DND-41 (cell line): ENCODE measurements at regions not wholly inside any gene's neighbourhood (a gene's known extent, or its start where the extent isn't known, plus 50 kb on each side); places are given as distances from the start of the nearest gene placed in this dataset.

ENCODE experiments used
- ATAC-seq: fragments of 200-7000 bp; cut with Tn5 transposase; 3 replicates; pipeline ENCODE4 v1.9.1; 2021; ENCODE audit warnings: low read depth; ENCODE audit not compliant: insufficient read depth
- DNase-seq: peaks from one replicate; pipeline ENCODE4 v3.0.0-alpha.2; 2020
- H2AFZ ChIP-seq: 2 replicates; pipeline ENCODE4 v1.6.0; 2012; ENCODE audit warnings: low read depth, low read length
- H3K27ac ChIP-seq: 2 replicates; pipeline ENCODE4 v1.5.1; 2012; ENCODE audit warnings: low read length, inconsistent platforms
- H3K27me3 ChIP-seq: fragments of 200-600 bp; sonication (generic); 2 replicates; pipeline ENCODE4 v1.6.0; 2012; ENCODE audit warnings: low read length, mild to moderate bottlenecking, inconsistent platforms; ENCODE audit not compliant: insufficient read depth, poor library complexity
- H3K36me3 ChIP-seq: 2 replicates; pipeline ENCODE4 v1.5.1; 2012; ENCODE audit warnings: low read length, inconsistent platforms; ENCODE audit not compliant: insufficient read depth
- H3K4me1 ChIP-seq: 2 replicates; pipeline ENCODE4 v1.5.1; 2012; ENCODE audit warnings: mild to moderate bottlenecking, low read length; ENCODE audit not compliant: insufficient read depth
- H3K4me2 ChIP-seq: 2 replicates; pipeline ENCODE4 v1.6.0; 2012; ENCODE audit warnings: mild to moderate bottlenecking, moderate library complexity, low read length, inconsistent platforms; ENCODE audit not compliant: insufficient read depth
- H3K4me3 ChIP-seq, 2 experiments: fragments of 200-600 bp in 1 of 2; shearing (Covaris generic) in 1 of 2; 2 replicates each; pipeline ENCODE4 v1.5.1; 2012 to 2016; ENCODE audit warnings: inconsistent platforms in 2 of 2, low read length in 2 of 2, mild to moderate bottlenecking in 2 of 2, low read depth in 1 of 2, moderate library complexity in 1 of 2
- H3K79me2 ChIP-seq: 2 replicates; pipeline ENCODE4 v1.6.0; 2012; ENCODE audit warnings: low read length, inconsistent platforms; ENCODE audit not compliant: insufficient read depth
- H3K9ac ChIP-seq: 2 replicates; pipeline ENCODE4 v1.6.0; 2012; ENCODE audit warnings: low read depth, mild to moderate bottlenecking, inconsistent platforms, low read length, moderate library complexity
- H3K9me3 ChIP-seq: 2 replicates; pipeline ENCODE4 v1.5.1; 2012; ENCODE audit warnings: low read length, moderate library complexity, mild to moderate bottlenecking, inconsistent platforms; ENCODE audit not compliant: insufficient read depth, severe bottlenecking
- H4K20me1 ChIP-seq: 2 replicates; pipeline ENCODE4 v1.6.0; 2012; ENCODE audit warnings: low read length; ENCODE audit not compliant: insufficient read depth
- EZH2 ChIP-seq: IDR thresholded peaks from 3 replicates; pipeline ENCODE4 v1.6.1; 2012; ENCODE audit warnings: borderline replicate concordance, low read depth, mild to moderate bottlenecking, moderate library complexity, low read length, inconsistent platforms; ENCODE audit not compliant: severe bottlenecking
- TF ChIP-seq, protein P1 (sequence below): IDR thresholded peaks from 2 replicates; pipeline ENCODE4 v1.5.1; 2012; ENCODE audit warnings: borderline replicate concordance, low read length, moderate library complexity, mild to moderate bottlenecking; ENCODE audit not compliant: poor library complexity, severe bottlenecking; ENCODE audit errors: extremely low read depth

- no peak overlapping the region for H3K4me3 ChIP-seq
- DNase-seq (no peak), ATAC-seq (no peak)
- TF ChIP-seq, protein P1, sequence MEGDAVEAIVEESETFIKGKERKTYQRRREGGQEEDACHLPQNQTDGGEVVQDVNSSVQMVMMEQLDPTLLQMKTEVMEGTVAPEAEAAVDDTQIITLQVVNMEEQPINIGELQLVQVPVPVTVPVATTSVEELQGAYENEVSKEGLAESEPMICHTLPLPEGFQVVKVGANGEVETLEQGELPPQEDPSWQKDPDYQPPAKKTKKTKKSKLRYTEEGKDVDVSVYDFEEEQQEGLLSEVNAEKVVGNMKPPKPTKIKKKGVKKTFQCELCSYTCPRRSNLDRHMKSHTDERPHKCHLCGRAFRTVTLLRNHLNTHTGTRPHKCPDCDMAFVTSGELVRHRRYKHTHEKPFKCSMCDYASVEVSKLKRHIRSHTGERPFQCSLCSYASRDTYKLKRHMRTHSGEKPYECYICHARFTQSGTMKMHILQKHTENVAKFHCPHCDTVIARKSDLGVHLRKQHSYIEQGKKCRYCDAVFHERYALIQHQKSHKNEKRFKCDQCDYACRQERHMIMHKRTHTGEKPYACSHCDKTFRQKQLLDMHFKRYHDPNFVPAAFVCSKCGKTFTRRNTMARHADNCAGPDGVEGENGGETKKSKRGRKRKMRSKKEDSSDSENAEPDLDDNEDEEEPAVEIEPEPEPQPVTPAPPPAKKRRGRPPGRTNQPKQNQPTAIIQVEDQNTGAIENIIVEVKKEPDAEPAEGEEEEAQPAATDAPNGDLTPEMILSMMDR, result no peak
- TF ChIP-seq EZH2, result no peak
- no peaks in the 10 kb centered on the region for H3K27me3 ChIP-seq
- no peaks in the 10 kb centered on the region for H3K4me1 ChIP-seq
- no peak overlapping the region for H3K27ac ChIP-seq
- H3K79me2 ChIP-seq, result no peaks in the 10 kb centered on the region
- no peaks in the 10 kb centered on the region for H3K36me3 ChIP-seq
- H4K20me1 ChIP-seq, result no peaks in the 10 kb centered on the region
- no peak overlapping the region for H3K9ac ChIP-seq
- no peak overlapping the region for H3K4me2 ChIP-seq
- H2AFZ ChIP-seq, result no peak overlapping the region
- H3K9me3 ChIP-seq, result peaks cover 50% of the 10 kb centered on the region
Observed at GRCh38 chr13:18959996-18960395, 221.6 kb downstream of the TUBA3C start.

DNA sequence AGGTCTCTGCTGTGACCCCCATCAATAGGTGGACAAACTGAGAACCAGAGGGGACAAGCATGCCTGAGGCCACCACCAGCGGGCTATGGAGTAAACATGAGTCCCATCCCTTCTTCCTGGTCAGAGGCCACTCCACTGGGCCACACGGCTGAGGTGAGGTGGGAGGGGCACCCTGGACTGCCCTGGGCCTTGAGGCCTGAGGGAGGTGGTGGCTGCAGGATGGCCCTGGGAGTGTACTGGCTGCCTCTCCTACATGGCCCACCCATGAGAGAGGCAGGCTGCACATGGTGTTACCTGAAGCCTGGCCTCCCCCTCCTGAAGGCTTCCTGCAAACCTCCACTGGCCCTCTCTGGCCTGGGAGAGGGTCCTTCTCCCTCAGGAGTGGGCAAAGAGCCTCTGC is 222.4 kb downstream of the TUBA3C start:
- H3K27me3 ChIP-seq, result no peaks in the 10 kb centered on the region
- no peaks in the 10 kb centered on the region for H3K36me3 ChIP-seq
- TF ChIP-seq, protein P1, result no peak
- TF ChIP-seq EZH2, result no peak
- no peak overlapping the region for H3K9ac ChIP-seq
- H3K4me1 ChIP-seq, result no peaks in the 10 kb centered on the region
- no peak overlapping the region for H3K4me3 ChIP-seq
- H4K20me1 ChIP-seq, result no peaks in the 10 kb centered on the region
- no peak overlapping the region for H3K4me2 ChIP-seq
- ATAC-seq (no peak), DNase-seq (no peak)
- H3K27ac ChIP-seq, result no peak overlapping the region
- H3K79me2 ChIP-seq, result no peaks in the 10 kb centered on the region
- H2AFZ ChIP-seq, result no peak overlapping the region
- H3K9me3 ChIP-seq, result peaks cover 50% of the 10 kb centered on the region

- Histone ChIP-seq H3K9me3 (peaks cover 46% of the 10 kb centered on the region), H3K4me3 (no peak overlapping the region)
- TF ChIP-seq, protein P1, result no peak
- TF ChIP-seq EZH2, result no peak
Observed at GRCh38 chr13:18956473-18957078, 225.0 kb downstream of the TUBA3C start.

More at GRCh38 chr13:18956473-18957078, 225.0 kb downstream of the TUBA3C start:
- Histone ChIP-seq H3K27me3 (no peaks in the 10 kb centered on the region), H3K9ac (no peak overlapping the region), H3K27ac (no peak overlapping the region), H3K4me2 (no peak overlapping the region), H3K36me3 (no peaks in the 10 kb centered on the region), H4K20me1 (no peaks in the 10 kb centered on the region), H2AFZ (no peak overlapping the region), H3K4me1 (no peaks in the 10 kb centered on the region), H3K79me2 (no peaks in the 10 kb centered on the region)
- ATAC-seq, result no peak
- no peak for DNase-seq
